HG03175 (cell line): ENCODE measurements at regions not wholly inside any gene's neighbourhood (a gene's known extent, or its start where the extent isn't known, plus 50 kb on each side); places are given as distances from the start of the nearest gene placed in this dataset.
"Not testable (repeated sequence)": the region's sequence is repeated elsewhere in the genome, so short reads cannot be mapped to it uniquely, and the experiment has no call there.

Experiments
- ATAC-seq: cut with Tn5 transposase; IDR thresholded peaks from one replicate; pipeline ENCODE4 v1.9.1; 2021; ENCODE audit warnings: mild to moderate bottlenecking, moderate library complexity; ENCODE audit not compliant: unreplicated experiment

- peak; percentile 69 for ATAC-seq
Measured at GRCh38 chr2:224650815-224651439, 65.2 kb downstream of the CCDC195 start.

GRCh38 chr2:224647684-224648083 lies 62.5 kb upstream of the CUL3 start:
- not testable (repeated sequence) for ATAC-seq

GRCh38 chr2:224646242-224646846 lies 61.2 kb upstream of the CUL3 start:
- peak; percentile 81 for ATAC-seq

GRCh38 chr2:224645722-224646121 lies 60.6 kb upstream of the CUL3 start:
- ATAC-seq, result no peak

- no peak for ATAC-seq
Measured at GRCh38 chr2:224640679-224641078, 55.5 kb upstream of the CUL3 start.

- peak; percentile 96 for ATAC-seq
Measured at GRCh38 chr2:224638301-224638823, 53.2 kb upstream of the CUL3 start.
